Right atrium auricular region (tissue), 2 donors: ENCODE measurements at regions not wholly inside any gene's neighbourhood (a gene's known extent, or its start where the extent isn't known, plus 50 kb on each side); places are given as distances from the start of the nearest gene placed in this dataset.

Source experiments
- DNase-seq: peaks from one replicate; pipeline ENCODE4 v3.0.0-alpha.2; 2019; ENCODE audit warnings: low spot score
- H3K27ac ChIP-seq, 2 donors: fragments of 200-600 bp; sonication (generic); 1 replicate in 1 of 2; 2 replicates in 1 of 2; pipeline ENCODE4 v1.5.1; 2016 to 2019
- H3K27me3 ChIP-seq, 2 donors: fragments of 200-600 bp; sonication (generic); one replicate each; pipeline versions ENCODE4 v1.5.1 to v1.6.0; 2017 to 2019
- H3K36me3 ChIP-seq: fragments of 200-600 bp; sonication (generic); one replicate; pipeline ENCODE4 v1.5.1; 2016
- H3K4me1 ChIP-seq, 2 donors: fragments of 200-600 bp; sonication (generic); one replicate each; pipeline versions ENCODE4 v1.5.1 to v1.6.0; 2017 to 2019
- H3K4me3 ChIP-seq, 2 donors: fragments of 200-600 bp; sonication (generic); 1 replicate in 1 of 2; 2 replicates in 1 of 2; pipeline ENCODE4 v1.5.1; 2017 to 2019; ENCODE audit warnings: mild to moderate bottlenecking in 1 of 2, moderate library complexity in 1 of 2
- H3K9me3 ChIP-seq, 2 donors: fragments of 200-600 bp; sonication (generic); one replicate each; pipeline ENCODE4 v1.5.1; 2019
- TF ChIP-seq, protein P1 (sequence below), 2 donors: fragments of 200-600 bp; sonication (generic); IDR thresholded peaks; one replicate each; pipeline ENCODE4 v1.5.1; 2019; ENCODE audit warnings: antibody characterized with exemption in 2 of 2

DNA sequence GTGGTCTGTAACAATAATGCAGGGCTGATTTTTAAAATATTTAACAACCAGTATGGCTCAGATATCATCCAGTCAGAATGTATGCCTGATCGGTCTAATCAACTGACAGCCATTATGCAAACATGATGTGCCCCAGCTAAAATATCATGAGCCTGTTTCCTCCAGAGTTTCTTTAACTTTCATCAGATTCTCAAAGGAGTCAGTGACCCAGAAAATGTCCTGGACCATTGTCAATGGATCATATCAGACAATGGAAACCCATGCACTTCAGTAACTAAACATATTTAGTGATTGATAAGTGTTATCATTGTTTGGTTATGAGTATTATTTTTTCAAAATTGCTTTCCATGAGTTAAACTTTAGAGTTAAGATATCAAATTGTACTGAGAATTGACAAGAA lies 173.5 kb downstream of the LMBRD1 start:
- Histone ChIP-seq H3K4me3 (no peak overlapping the region), H3K4me1 (no peaks in the 10 kb centered on the region), H3K9me3 (no peaks in the 10 kb centered on the region), H3K27ac (no peak overlapping the region), H3K36me3 (no peaks in the 10 kb centered on the region), H3K27me3 (no peaks in the 10 kb centered on the region)
- DNase-seq: no peak
- TF ChIP-seq, protein P1, sequence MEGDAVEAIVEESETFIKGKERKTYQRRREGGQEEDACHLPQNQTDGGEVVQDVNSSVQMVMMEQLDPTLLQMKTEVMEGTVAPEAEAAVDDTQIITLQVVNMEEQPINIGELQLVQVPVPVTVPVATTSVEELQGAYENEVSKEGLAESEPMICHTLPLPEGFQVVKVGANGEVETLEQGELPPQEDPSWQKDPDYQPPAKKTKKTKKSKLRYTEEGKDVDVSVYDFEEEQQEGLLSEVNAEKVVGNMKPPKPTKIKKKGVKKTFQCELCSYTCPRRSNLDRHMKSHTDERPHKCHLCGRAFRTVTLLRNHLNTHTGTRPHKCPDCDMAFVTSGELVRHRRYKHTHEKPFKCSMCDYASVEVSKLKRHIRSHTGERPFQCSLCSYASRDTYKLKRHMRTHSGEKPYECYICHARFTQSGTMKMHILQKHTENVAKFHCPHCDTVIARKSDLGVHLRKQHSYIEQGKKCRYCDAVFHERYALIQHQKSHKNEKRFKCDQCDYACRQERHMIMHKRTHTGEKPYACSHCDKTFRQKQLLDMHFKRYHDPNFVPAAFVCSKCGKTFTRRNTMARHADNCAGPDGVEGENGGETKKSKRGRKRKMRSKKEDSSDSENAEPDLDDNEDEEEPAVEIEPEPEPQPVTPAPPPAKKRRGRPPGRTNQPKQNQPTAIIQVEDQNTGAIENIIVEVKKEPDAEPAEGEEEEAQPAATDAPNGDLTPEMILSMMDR (IDR thresholded peaks at IDR 0.05): no peak

DNA sequence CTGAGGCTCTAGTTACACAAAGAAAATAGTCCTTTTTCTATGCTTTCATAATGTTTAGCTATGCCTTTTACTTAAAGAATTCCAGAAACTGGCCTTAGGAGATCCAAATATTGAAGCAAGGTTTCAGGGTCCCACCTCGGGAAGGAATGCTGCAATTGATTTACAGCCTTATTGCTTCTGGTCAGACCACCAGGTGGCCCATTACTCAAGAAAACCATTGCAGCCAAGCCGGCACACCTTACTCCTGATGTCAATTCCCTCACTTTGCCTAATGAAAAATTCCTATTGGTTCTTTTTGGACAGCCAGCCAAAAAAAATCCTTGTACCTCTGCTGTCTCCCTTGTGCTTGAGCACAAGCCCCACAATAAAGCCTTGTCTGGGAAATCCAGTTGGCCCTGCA lies 173.9 kb downstream of the LMBRD1 start:
- H3K27me3 ChIP-seq: no peaks in the 10 kb centered on the region
- no peaks in the 10 kb centered on the region for H3K9me3 ChIP-seq
- H3K27ac ChIP-seq: no peak overlapping the region
- no peak overlapping the region for H3K4me3 ChIP-seq
- TF ChIP-seq, protein P1 (IDR thresholded peaks at IDR 0.05): no peak
- H3K36me3 ChIP-seq: no peaks in the 10 kb centered on the region
- no peak for DNase-seq
- no peaks in the 10 kb centered on the region for H3K4me1 ChIP-seq

DNA sequence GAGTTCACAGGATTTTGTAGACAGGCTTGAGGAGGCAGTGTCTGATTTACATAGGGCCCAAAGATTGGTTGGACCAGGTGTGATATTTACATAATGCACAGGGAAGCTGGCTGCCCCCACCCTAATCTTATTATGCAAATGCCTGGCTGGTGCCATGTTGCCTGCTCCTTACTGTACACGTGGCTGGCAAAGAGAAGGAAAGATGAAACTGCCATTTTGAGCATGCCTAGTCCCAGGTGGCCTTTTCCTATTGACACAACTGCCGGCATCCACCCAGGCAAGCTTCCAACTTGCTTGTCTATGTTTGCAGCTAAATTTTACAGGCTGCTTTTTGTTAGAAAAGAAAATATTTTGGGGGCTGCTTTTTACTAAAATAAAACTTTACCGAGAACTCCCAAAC lies 174.6 kb downstream of the LMBRD1 start:
- no peak overlapping the region for H3K4me3 ChIP-seq

DNA sequence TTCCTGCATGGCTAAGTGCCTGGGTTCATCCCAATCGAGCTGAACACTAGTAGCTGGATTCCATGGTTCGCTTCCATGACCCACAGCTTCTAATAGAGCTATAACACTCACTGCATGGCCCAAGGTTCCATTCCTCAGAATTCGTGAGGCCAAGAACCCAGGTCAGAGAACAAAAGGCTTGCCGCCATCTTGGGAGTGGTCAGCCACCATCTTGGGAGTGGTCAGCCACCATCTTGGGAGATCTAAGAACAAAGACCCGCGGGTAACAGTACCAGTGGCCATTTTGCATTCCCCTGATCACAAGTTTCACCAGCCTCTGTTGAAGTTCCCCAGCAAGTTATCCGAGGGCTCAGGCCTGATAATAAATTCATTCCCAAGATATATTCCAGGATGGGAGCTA lies 179.6 kb downstream of the LMBRD1 start:
- Histone ChIP-seq H3K4me3 (no peak overlapping the region), H3K36me3 (no peaks in the 10 kb centered on the region), H3K4me1 (no peaks in the 10 kb centered on the region), H3K27ac (no peak overlapping the region), H3K27me3 (no peaks in the 10 kb centered on the region), H3K9me3 (no peaks in the 10 kb centered on the region)
- DNase-seq: no peak
- TF ChIP-seq, protein P1 (IDR thresholded peaks at IDR 0.05): no peak

More for the DNA sequence above, 174.6 kb downstream of the LMBRD1 start:
- no peak for DNase-seq
- Histone ChIP-seq H3K9me3 (no peaks in the 10 kb centered on the region), H3K36me3 (no peaks in the 10 kb centered on the region), H3K27me3 (no peaks in the 10 kb centered on the region), H3K4me1 (no peaks in the 10 kb centered on the region), H3K27ac (no peak overlapping the region)
- TF ChIP-seq, protein P1 (IDR thresholded peaks at IDR 0.05): no peak

DNA sequence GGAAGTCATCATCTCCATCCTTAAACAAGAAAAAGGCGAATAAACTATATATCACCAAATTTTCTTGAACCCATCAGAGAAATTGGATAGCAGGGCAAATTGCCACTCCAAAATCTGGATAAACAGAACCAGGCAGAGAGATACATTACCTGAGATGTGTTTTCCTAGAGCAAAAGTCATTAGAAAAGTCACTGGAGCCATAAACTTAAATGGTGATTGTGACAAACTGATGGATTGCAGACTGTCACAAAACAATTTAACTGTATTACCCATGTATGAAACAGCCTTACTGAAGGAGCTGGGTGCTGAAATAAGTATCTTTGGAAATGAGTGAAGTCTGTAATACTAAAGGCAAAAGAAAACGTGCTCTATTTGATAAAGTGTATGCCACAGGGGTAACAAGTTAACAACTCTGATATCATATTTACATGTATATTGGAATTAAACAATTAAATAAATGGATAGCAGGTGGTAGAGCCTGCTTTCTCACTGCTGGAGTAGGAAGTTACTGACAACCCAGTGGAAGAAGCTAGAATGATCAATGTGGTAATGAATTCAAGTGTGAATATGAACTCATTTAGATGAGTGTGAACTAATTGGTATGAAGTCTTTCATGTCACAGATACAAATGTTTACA lies 186.9 kb downstream of the LMBRD1 start:
- Histone ChIP-seq H3K27ac (no peak overlapping the region), H3K9me3 (no peaks in the 10 kb centered on the region), H3K4me1 (no peaks in the 10 kb centered on the region), H3K4me3 (no peak overlapping the region), H3K36me3 (no peaks in the 10 kb centered on the region), H3K27me3 (no peaks in the 10 kb centered on the region)
- TF ChIP-seq, protein P1 (IDR thresholded peaks at IDR 0.05): no peak
- DNase-seq: no peak

DNA sequence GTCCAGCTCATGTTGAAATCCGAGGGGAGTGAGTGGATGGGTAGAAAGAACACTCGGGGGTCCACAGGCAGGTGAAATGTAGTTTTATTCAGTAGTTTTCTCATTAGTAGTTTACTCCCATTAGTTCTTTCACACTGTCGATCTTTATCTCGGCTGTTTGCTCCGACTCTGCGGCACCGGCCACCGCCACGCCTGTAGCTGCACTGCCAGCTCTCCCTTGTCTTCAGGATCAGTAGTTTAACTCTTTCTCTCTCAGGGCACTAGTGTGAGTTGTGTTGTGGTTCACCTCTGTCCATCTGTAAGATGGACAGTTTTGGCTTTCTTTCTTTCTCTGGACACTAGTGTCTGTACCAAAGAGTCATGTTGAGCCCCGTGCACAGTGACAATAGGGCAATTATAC lies 195.7 kb downstream of the LMBRD1 start:
- DNase-seq: no peak
- Histone ChIP-seq H3K27me3 (no peaks in the 10 kb centered on the region), H3K4me1 (no peaks in the 10 kb centered on the region), H3K27ac (no peak overlapping the region), H3K9me3 (no peaks in the 10 kb centered on the region), H3K4me3 (no peak overlapping the region), H3K36me3 (no peaks in the 10 kb centered on the region)
- TF ChIP-seq, protein P1 (IDR thresholded peaks at IDR 0.05): no peak
